ENCODE measurements at regions not wholly inside any gene's neighbourhood (a gene's known extent, or its start where the extent isn't known, plus 50 kb on each side); places are given as distances from the start of the nearest gene placed in this dataset.

DNA sequence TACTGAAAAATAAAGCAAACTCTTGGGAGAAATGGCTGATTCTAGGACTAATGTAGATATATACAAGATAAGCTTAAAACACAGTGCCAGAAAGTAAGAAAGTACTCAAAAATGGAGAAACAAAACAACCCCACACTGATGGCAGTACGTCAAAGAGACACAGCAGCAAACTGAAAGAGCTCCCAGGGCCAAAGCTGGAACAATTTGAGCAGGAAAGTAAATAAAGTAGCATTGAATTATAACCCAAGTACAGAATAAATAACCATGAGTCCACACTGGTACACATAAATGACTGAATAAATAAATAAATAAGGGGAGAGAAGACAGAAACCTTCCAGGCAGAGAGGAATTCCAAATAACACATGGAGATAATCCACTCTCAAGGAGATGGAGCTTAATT, 120.9 kb downstream of the GLUL start:
- TF ChIP-seq, protein P1, sequence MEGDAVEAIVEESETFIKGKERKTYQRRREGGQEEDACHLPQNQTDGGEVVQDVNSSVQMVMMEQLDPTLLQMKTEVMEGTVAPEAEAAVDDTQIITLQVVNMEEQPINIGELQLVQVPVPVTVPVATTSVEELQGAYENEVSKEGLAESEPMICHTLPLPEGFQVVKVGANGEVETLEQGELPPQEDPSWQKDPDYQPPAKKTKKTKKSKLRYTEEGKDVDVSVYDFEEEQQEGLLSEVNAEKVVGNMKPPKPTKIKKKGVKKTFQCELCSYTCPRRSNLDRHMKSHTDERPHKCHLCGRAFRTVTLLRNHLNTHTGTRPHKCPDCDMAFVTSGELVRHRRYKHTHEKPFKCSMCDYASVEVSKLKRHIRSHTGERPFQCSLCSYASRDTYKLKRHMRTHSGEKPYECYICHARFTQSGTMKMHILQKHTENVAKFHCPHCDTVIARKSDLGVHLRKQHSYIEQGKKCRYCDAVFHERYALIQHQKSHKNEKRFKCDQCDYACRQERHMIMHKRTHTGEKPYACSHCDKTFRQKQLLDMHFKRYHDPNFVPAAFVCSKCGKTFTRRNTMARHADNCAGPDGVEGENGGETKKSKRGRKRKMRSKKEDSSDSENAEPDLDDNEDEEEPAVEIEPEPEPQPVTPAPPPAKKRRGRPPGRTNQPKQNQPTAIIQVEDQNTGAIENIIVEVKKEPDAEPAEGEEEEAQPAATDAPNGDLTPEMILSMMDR (IDR thresholded peaks at IDR 0.05), result no peak
- no peak for TF ChIP-seq ZFX (IDR thresholded peaks at IDR 0.05; ENCODE audit: borderline replicate concordance)
